Fibroblast of pulmonary artery (primary cell): ENCODE measurements at regions not wholly inside any gene's neighbourhood (a gene's known extent, or its start where the extent isn't known, plus 50 kb on each side); places are given as distances from the start of the nearest gene placed in this dataset.

Source experiments
- DNase-seq: peaks from one replicate; pipeline ENCODE4 v3.0.0-alpha.2; 2010; ENCODE audit warnings: low read depth
- H3K4me3 ChIP-seq: replicated peaks from 2 replicates; pipeline ENCODE4 v1.5.1; 2011; ENCODE audit warnings: low read depth, mild to moderate bottlenecking, control low read depth, low read length, moderate library complexity
- TF ChIP-seq, protein P1 (sequence below): IDR thresholded peaks from 2 replicates; pipeline ENCODE4 v1.5.1; 2011; ENCODE audit warnings: mild to moderate bottlenecking, control low read depth, low read length, inconsistent platforms; ENCODE audit errors: missing control alignments

- H3K4me3 ChIP-seq = no peak overlapping the region
- no peak for DNase-seq
- TF ChIP-seq, protein P1, sequence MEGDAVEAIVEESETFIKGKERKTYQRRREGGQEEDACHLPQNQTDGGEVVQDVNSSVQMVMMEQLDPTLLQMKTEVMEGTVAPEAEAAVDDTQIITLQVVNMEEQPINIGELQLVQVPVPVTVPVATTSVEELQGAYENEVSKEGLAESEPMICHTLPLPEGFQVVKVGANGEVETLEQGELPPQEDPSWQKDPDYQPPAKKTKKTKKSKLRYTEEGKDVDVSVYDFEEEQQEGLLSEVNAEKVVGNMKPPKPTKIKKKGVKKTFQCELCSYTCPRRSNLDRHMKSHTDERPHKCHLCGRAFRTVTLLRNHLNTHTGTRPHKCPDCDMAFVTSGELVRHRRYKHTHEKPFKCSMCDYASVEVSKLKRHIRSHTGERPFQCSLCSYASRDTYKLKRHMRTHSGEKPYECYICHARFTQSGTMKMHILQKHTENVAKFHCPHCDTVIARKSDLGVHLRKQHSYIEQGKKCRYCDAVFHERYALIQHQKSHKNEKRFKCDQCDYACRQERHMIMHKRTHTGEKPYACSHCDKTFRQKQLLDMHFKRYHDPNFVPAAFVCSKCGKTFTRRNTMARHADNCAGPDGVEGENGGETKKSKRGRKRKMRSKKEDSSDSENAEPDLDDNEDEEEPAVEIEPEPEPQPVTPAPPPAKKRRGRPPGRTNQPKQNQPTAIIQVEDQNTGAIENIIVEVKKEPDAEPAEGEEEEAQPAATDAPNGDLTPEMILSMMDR = no peak
These were observed 68.8 kb upstream of the C1orf174 start for GRCh38 chr1:3968851-3969250.

GRCh38 chr1:3971981-3972380 is 71.9 kb upstream of the C1orf174 start:
- no peak overlapping the region for H3K4me3 ChIP-seq
- TF ChIP-seq, protein P1 = no peak
- DNase-seq = no peak

DNA sequence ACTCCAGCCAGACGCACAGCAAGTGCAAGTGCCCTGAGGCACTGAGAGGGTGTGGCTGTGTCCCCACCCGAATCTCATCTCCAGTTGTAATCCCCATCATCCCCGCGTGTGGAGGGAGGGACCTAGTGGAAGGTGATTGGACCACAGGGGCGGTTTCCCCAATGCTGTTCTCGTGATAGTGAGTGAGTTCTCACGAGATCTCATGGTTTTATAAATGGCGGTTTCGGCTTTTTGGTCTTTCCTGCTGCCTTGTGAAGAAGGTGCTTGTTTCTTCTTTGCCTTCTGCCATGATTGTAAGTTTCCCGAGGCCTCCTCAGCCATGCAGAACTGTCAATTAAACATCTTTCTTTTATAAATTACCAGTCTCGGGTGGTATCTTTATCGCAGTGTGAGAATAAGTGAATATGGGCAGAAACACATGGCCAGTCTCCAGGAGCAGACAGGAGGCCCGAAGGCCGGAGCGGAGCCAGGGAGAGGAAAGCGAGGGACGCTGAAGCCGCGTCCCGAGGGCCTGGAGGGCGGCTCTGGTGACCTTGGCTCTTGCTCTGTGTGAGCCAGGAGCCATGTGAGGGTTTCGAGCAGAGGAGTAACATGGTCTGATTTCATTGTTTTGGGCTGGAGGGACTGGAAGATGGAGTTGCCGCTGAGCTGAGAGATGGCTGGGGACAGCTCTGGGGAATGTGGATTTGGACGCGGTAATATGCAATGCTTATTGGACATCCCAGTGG is 76.0 kb upstream of the C1orf174 start:
- TF ChIP-seq, protein P1 = no peak
- no peak overlapping the region for H3K4me3 ChIP-seq
- DNase-seq = no peak

- H3K4me3 ChIP-seq = no peak overlapping the region
- TF ChIP-seq, protein P1 = no peak
- DNase-seq = no peak
These were observed 76.7 kb upstream of the C1orf174 start for GRCh38 chr1:3976821-3977220.

GRCh38 chr1:3978196-3978989 is 78.3 kb upstream of the C1orf174 start:
- H3K4me3 ChIP-seq = no peak overlapping the region
- TF ChIP-seq, protein P1 = no peak
- no peak for DNase-seq

GRCh38 chr1:3978990-3979325 is 78.9 kb upstream of the C1orf174 start:
- no peak for DNase-seq

More at GRCh38 chr1:3978990-3979325, 78.9 kb upstream of the C1orf174 start:
- no peak overlapping the region for H3K4me3 ChIP-seq
- TF ChIP-seq, protein P1 = no peak
